ENCODE measurements at regions not wholly inside any gene's neighbourhood (a gene's known extent, or its start where the extent isn't known, plus 50 kb on each side); places are given as distances from the start of the nearest gene placed in this dataset.

- no peak for DNase-seq
Observed at GRCh38 chr16:85415196-85416090, 197.7 kb upstream of the GSE1 start.

DNA sequence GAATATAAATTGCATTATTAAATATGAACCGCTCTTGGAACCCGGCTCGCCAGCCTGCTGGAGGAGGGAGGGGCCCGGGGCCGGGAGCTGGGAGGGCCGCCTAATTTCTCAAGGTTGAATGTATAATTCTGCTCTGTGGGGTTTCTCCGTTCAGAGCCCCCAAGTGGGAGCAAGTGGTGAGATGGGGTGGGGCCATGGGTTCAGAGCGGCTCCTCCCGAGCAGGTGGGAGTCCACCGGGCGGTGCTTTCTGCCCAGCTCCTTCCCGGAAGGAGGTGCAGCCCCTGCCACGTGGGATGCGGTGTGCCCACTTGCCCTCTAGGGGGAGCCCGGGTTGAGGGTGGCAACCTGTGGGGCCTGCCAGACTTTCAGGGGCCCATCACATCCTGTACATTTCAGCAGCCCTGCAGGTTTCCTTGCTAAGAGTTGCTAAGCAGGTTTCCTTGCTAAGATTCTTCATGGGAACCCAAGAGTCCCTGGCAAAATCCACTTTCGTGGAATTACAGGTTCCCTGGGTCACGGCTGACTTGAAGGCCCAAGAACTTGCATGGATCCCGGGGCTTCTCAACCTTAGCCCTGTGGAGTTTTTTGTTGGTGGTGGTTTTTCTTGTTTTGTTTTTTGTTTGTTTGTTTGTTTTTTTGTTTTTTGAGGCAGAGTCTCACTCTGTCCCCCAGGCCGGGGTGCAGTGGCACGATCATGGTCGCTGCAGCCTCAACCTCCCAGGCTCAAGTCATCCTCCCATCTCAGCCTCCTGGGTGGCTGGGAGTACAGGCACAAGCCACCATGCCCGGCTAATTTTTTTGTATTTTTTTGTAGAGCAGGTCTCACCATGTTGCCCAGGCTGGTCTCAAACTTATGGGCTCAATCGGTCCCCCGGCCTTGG lies 196.7 kb upstream of the GSE1 start:
- DNase-seq = peak; percentile 59

DNA sequence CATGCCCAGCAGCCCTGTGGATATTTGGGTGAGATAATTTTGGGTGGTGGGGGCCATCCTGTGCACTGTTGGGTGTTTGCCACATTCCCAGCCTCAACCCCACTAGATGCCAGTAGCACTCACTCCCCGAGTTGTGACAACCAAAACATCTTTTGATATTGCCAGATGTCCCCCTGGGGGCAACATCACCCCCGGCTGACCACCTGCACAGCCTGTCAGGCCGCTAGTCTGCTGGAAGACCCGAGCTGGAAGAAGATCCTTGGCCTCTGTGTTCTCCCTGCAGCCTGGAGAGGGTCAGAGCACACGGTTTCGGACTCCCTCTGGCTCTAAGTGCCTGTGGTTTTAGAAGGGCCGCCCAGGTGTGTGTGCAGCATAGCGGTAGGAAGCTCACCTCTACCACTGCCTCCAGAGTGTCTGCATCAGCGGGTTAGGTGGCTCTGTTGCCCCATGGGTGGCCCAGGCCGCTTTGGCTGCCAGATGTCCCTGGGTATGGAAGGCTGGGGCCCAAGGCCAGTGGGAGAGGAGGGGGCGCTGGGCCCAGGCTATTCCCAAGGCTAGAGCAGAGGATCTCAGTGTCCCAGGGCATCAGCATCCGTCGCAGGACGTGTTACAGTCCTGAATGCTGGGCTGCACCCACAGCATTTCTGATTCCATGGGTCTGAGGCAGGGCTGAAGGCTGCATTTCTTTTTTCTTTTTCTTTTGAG lies 195.8 kb upstream of the GSE1 start:
- no peak for DNase-seq

GRCh38 chr16:85418978-85419491 lies 194.1 kb upstream of the GSE1 start:
- no peak for DNase-seq

DNA sequence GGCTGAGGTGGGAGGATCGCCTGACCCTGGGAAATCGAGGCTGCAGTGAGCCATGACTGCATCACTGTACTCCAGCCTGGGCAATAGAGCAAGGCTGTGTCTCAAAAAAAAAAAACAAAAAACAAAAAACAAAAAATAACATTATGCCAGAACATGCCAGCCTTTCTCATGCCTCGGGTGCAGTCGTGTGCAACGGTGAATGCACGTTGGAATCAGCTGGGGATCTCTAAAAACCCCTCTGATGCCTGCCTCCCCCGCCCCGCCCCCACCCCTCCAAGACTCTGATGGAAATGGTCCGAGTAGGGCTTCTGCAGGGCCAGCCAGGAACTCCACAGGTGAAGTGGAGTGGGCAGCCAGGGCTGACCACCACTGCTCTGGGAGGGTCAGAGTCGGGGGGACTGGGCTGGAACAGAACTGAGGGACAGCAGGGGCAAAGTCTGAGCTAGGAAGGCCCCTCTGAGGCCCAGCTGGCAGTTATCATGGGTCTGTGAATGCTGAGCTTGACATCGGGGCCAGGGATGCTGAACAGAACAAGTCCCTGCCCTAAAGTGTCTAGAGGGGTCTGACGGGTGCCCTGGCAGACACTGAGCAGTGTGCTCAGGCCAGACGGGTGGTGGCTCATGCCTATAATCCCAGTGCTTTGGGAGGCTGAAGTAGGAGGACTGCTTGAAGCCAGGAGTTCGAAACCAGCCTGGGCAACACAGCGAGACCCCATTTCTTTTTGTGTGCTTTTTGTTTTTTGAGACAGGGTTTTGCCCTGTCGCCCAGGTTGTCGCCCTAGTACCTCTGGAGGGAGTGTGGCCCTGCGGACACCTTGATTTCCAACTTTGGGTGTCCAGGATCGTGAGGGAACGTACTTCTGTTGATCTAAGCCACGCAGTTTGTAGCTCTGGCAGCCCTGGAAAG lies 193.4 kb upstream of the GSE1 start:
- DNase-seq = no peak

DNA sequence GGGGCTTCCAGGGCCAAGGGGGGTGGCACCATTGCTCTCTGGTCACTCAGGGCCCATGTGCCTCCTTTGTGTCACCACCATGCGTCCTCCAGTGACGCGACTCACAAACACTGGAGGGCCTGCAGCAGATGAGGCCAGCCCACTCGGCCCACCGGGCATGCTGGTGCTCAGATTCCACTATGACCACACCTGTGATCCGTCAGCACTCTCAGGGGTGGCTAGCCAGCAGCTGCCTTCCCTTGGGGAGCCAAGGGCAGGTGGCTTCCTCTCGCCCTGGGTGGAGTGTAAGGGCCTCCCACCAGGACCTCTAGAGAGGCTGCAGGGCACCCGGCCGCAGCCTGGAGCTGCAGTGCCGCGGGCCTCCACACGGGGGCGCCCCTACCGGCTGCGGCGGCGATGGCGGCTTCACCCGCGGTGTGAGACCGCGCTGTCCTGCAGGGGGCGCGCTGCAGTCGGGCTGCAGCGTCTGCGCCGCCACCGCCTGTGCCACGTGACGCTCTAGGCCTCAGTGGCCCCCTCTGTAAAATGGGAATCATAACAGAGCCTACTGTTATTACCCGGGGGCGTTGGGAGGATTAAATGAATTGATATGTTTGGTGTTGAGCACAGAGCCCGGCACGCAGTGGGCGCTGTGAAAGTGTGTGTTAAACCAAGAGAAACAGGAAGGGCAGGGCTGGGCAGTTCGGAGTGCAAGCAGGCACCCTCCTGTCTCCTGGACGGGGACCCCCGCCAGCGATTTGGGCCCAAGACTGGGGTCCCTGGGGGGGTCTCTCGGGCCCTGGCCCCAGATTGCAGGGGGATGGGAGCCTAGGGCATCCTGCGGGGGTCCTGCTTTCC lies 192.4 kb upstream of the GSE1 start:
- peak; percentile 75 for DNase-seq

DNA sequence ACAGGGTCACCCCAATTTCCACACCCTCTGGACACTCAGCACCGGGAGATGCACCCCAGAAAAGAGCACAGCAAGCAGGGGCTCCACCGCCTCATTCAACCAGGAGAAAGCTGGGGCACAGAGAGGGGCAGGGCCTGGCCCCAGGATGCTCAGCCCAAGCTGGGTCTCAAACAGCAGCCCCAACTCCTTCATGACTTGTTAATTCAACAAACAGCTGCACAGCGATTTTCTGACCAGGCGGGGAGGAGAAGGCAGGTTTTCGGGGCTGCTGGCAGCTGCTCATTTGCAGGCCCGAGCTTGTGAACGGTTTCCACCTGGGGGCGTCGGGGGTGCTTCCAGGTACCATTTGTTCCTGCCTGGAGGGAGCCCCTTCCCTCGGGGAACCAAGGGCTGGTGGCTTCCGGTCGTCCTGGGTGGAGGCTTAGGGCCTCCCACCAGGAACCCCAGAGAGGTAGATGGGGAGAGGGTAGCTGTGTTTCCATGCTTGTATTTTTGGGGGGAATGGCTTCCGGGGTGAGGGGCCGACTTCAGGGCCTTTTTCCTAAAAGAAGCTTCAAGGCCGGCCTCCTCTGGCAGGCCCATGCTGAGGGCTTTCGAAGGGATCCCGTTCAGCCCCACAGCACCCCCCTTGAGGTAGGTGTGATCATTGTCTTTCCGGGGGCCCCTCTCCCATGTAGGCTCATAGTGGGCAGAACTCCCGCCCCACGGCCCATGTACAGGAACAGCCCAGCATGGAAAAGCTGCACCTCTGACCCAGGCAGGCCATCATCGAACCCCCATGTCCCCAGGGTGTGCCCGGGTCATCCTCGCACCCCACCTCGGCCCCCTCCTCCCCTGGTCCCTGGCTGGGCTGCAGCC lies 191.6 kb upstream of the GSE1 start:
- no peak for DNase-seq

DNA sequence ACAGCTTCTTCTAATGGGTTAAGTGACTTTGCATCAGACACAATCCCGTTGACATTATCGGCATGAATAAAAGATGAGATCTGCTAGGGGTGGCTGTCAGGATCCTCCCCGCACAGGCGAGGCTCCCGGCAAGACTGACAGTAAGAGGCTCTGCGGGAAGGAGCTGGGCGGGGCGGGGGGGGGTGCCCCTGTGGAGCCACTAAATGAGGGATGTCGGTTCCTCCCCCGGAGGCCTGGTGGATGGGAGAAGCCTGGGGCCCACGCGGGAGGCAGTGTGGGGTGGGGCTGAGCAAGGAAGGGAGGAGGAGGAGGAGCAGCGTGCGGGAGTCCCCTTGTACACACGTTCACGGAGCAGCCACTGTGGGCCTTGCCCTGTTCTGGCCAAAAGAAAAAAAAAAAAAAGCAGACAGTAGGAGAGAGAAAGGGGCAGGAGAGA lies 190.9 kb upstream of the GSE1 start:
- no peak for DNase-seq

DNA sequence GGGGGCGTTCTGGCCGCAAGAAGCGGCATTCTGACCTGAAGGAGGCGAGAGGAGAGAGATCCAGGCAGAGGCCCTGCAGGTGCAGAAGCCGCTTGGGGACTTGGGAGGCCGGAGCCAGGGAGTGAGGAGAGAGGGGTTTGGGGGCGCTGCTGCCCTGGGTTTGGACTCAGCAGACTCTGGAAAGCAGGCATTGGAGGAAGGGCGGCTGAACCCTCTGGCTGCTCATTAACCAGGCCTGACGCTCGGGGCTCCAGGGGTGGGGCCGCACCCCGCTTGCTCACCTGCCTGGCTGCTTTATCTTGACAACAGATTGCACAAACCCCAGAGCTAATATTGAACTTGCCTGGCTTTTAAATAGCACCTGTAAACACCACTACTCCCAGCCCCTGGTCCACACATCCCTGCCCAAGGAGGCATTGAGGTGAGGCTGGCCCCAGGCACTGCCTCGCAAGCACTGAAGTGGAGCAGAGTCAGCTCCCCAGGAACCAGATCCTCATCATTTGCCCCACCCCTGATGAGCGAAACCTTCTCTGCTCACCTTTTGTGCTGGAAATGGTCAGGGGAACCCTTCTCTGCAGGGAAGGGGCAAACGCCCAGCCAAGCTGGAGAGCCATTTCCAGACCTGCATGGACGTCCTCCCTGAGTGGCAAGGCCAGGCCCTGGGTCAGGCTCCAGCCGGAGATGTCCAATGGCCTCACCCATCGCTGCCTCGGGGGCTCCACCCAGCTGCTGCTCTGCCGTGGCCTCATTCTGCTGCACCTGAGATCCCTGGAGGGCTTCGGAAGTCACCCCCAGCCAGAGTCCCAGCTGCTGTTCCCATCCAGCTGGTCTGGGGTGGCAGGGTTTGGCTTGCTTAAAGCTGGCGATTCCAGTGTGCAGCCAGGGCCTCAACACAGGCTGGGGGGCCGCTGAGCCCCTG lies 190.2 kb upstream of the GSE1 start:
- no peak for DNase-seq

- no peak for DNase-seq
Observed at GRCh38 chr16:85423631-85424030, 189.5 kb upstream of the GSE1 start.

GRCh38 chr16:85424260-85425073 lies 188.7 kb upstream of the GSE1 start:
- no peak for DNase-seq

- DNase-seq = no peak
Observed at GRCh38 chr16:85425074-85425662, 188.0 kb upstream of the GSE1 start.

GRCh38 chr16:85426806-85427205 lies 186.3 kb upstream of the GSE1 start:
- no peak for DNase-seq

DNA sequence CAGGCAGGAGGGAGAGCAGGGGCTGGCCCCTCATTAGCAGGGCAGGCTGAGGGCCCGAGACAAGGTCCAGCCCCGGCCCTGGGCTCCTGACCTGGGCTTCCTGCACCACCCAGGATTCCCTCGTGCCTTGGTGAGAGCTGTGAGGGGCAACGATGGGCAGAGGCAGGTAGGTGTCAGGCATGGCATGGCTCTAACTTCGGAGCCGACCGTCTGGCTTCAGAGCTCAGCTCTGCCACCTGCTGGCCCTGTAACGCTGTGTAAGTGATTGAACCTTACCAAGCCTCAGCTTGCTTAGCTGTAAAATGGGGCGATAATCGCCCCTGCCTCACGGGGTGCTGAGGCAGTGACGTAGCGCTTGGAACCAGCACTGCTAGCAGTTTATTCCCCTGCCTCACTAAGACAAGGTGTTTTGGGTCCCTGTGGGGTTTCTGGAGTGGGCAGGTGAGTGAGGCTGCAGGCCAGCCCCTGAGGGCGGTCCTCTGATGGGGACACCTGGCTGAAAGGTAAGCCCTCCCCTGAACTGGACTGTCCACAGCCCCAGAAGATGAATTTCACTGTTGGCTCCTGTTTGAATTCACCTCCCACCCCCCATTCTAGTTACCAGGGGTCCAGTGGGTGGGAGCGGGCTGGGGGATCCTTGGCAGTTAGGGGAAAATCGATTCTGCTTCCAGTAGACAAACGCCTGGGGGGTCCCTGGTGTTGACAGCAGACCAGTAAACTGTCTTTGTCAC lies 184.8 kb upstream of the GSE1 start:
- DNase-seq = peak; percentile 32

- no peak for DNase-seq
Observed at GRCh38 chr16:85428899-85429775, 184.0 kb upstream of the GSE1 start.
